Jurkat, Clone E6-1 (cell line): ENCODE measurements at regions not wholly inside any gene's neighbourhood (a gene's known extent, or its start where the extent isn't known, plus 50 kb on each side); places are given as distances from the start of the nearest gene placed in this dataset.
A peak's percentile ranks its signal among the peaks of the same experiment; 100 is the strongest.

Experiments used
- DNase-seq: peaks from one replicate; pipeline ENCODE4 v3.0.0-alpha.2; 2011; ENCODE audit warnings: low read depth, low spot score
- H3K4me3 ChIP-seq: 2 replicates; pipeline ENCODE4 v1.5.1; 2011; ENCODE audit warnings: mild to moderate bottlenecking, low read length, control low read depth, moderate library complexity

DNA sequence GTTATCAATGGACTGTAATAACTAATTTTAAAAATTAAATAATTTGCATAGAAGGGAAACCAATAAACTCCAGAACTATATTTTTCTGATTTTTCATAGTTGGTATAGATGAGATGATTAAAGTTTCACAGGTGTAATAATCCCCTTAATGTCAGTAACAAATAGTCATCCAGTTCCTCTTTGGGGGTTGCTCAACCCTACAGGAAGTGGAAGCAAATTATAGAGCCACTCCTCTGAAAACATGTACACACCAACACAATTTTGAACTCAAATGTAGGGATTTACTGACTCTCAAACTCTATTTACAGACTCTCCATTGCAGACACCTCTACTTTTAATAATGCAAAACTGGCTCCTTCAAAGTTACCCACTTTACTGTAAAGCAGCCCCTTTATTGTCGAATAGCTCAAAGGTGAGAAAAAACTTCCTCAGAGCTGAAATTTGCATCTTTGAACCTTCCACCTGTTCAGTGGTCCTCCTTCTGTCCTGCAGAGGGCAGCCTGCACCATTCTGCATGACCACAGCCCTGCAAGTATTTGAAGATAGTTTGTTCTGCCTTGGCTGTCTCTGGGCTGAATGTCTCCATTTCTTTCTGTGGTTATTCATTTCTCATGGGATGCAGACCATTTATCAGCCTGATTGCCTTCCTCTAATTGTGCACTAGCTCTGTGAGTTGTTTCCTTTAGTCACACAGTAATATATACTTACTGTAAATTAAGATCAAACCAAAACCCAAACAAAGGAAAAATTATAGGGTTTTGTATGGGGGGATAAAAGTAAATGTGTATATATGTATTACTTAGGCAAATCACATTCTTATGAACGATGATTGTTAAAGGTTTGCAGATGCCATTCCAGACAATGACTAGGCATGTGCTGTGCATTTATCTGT lies 383.2 kb upstream of the SGCD start:
- peak; percentile 19 for DNase-seq
- H3K4me3 ChIP-seq, result no peak overlapping the region

DNA sequence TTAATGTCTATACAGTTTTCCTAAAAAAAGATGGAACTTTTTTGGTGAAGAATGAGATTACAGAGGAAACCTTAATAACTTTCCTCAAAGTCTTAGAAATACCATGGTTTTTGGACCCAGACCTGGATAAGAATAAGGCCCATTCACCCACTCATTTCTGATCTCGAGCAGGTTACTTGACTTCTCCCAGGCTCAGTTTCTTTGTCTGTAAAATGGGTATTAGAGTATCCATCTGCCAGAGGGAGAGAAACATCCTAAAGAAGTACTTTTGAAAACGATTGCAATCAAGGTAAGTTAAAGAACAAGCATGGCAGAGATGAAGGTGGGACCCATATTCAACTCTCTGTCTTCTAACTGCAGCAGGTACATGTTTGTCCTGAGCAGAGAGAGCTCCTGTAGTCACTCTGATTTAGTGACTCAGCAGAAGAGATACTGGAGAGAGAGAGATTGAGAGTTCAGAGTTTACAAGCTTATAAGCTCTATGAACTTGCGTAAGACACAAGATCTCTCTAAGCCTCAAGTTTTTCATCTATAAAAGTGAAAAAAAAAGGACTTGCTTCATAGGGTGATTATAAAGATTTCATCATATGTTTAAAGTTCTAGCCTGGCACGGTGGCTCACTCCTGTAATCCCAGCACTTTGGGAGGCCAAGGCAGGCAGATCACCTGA lies 379.4 kb upstream of the SGCD start:
- DNase-seq, result no peak
- no peak overlapping the region for H3K4me3 ChIP-seq

DNA sequence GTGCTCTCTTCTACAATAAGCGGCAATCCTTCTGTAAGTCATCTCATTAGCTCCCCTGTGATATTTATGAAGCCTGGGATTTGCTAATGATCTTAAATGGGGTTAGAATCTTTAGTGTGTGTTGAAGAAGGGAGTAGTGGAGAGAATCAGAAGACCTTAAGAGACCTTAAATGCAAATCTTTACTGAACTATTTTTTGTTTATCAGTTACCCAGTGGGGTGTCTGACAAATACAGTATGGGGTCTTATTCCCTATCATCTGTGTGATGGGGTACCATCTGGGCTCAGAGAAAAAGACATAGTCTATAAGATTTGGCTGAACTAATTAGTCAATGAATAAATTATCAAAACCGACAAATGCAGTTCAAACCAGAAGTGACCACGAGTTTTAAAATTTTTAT lies 378.4 kb upstream of the SGCD start:
- DNase-seq, result no peak
- H3K4me3 ChIP-seq, result no peak overlapping the region

DNA sequence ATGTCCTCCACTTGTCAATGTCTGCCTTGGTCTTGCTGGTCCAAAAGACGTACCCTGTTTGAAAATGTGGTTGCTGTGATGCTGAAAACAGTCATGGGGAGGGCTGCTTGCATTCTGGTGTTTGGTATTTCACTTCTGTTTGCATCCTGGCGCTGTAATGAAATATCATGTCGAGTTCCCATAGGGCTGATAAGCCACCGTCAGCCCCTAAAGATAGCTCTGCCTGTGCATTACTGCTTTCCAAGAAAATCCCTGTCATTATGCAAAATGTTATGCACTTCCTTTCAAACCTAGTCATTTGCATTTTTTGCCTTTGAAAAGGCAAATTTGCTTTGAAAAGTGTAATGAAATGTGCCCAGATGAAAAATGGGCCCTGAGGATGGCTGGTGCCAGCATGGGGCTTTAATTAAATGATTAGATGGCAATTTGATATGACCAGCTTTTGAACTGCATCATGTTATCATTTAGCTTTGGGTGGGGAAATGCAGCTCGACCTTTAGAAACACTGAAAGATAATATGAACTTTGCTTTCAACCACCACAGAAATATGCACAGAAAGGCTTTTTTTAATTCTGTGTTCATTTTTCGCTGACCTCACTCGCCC lies 374.4 kb upstream of the SGCD start:
- DNase-seq, result no peak
- no peak overlapping the region for H3K4me3 ChIP-seq

DNA sequence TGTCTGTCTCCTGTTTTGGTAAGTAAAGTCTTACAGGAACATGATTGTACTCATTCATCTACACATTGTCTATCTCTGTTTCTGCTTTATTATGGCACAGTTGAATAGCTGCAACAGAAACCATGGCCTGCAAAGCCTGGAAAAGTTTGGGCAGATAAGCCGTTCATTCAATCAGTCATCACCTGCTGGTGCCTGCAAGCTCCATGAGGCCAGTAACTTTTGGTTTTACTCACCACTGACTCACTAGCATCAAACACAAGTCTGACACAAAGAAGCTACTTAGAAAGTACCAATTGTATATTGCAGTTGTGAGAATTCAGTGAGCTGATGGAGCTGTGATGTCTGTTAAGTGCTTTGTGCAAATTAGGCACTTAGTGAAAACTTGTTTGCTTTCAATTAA lies 373.6 kb upstream of the SGCD start:
- DNase-seq, result no peak
- no peak overlapping the region for H3K4me3 ChIP-seq

DNA sequence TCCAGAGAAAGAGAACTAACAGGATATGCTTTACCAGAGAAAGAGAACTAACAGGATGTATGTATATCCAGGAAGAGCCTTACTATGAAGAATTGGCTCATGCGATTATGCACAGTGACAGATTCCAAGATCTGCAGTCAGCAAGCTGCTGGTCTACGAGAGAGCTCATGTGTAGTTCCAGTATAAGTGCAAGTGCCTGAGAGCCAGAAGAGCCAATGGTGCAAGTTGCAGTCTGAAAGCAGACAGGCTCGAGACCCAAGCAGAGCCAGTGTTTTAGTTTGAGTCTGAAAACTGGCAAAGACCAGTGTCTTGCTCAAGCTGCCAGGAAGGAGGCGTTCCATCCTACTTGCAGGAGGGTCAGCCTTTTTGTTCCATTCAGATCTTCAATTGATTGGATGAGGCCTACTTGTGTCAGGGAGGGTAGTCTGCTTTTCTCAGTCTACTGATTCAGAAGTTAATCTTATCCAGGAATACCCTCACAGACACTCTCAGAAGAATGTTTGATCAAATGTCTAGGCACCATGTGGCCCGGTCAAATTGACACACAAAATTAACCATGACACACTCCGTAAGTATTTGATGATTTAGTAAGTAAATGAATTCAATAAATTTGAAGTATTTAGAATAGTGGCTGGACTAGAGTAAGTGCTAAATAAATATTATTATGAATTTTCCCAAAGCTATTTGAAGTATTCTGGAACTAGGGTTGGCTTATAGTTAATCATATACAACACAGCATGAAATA lies 372.1 kb upstream of the SGCD start:
- H3K4me3 ChIP-seq, result no peak overlapping the region
- no peak for DNase-seq

DNA sequence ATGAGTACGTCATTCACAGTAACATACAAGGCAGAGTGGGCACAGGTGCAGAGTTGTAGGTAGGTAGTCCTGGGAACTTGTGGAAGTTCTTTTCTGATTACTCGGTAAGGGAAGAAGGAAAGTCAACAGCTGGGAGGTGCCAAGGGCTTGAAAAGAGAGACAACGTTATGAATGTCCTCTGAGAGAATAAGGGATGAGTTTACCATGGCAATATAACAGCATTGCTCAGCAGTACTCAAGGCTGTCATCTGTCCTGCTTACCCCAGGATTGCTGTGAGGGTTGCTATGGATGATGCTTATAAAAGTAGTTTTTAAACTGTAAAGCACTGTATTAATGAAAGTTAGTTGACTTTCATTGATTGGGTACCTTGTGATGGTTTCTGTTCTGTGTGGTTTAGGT lies 369.1 kb upstream of the SGCD start:
- DNase-seq, result no peak

DNA sequence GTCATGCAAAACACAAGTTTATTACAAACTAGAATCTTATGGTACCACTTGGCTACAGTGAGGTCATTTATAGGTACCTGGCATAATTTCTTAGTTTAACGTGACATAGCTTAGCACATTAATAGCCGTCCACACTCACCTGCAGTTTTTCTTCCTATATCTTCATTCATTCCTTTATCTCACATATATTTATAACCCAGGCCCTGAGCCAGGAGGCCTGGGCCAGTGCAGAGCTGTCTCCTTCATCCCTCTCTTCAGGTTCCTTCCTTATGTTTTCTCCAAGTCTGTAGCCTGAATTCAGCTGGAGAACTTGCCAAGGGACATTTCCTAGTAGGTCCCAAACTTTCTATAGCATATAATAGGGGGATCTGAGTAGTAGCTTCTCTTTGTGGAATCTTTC lies 367.9 kb upstream of the SGCD start:
- H3K4me3 ChIP-seq, result no peak overlapping the region

More for the DNA sequence above, 369.1 kb upstream of the SGCD start:
- H3K4me3 ChIP-seq, result no peak overlapping the region

DNA sequence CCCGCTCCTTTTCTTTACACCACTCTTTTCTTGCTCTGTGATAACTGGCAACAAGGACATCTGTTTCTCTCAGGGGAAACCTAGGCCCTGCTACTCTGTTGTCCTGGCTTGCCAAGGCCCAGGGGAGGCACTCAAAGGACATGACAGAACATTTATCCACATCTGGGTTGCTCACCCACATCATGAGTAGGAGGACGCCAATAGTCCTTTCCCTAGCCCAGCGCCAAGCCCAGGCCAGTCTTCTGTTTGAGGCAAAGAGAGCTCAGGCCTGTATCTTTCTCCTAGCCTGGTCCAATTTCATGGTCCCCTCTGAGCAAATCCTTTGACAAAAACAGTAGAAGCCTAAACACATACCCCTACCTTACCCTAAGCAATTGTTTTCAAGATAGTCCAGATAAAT lies 366.8 kb upstream of the SGCD start:
- H3K4me3 ChIP-seq, result no peak overlapping the region
- no peak for DNase-seq

More for the DNA sequence above, 367.9 kb upstream of the SGCD start:
- no peak for DNase-seq

DNA sequence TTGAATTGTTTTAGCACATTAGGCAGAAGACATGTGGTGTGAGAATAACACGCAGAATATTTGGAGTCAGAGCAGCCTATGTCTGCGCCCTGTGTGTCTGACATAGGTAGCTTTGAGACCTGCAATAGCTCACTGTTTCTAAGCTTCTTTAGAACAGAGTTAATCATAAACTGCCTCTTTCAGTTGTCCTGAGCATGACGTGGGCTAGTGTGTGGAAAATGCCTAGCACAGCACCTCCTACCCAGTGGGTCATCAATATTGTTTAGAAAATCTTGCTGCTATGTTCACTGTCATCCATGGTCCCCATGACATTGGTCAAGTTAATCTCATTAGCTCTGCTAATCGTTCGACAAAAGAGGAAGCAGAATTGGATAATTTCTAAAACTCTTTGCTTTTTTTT lies 357.4 kb upstream of the SGCD start:
- H3K4me3 ChIP-seq, result no peak overlapping the region
- no peak for DNase-seq

DNA sequence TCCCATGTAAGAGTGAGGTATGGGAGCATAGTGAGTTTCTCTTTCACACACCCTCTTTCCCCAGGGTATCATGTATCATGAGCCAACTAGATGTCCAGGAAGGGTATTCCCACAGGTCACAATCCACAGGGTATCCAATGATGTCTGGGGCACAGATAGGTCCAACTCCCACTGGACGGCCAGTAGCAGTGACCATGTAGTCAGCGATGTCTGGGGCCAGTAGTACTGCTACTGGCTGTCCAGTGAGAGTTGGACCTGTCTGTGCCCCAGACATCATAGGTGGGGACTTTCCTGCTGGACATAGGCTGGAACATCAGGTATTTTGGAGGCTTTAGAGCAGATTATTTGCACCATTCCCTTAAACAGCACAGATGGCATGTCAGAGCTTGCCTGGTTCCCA lies 352.6 kb upstream of the SGCD start:
- no peak overlapping the region for H3K4me3 ChIP-seq
- no peak for DNase-seq

DNA sequence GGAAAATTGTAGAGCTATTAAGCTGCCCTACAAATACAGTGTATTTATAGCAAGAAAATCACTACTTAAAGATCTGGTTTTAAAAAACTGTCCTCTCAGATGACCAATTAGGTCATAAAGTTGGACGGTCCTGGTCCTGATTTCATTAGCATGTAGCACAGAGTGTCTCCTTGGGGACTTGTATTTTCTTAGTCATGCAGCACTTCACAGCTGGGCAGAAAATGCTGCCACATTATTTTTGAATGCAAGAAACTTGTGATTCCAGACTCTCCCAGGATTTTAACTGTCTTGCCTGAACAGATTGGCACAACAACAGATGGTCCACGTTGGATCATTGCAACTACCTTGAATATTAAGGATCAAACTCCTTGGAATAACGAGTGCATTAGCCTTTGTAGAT lies 348.1 kb upstream of the SGCD start:
- DNase-seq, result no peak

DNA sequence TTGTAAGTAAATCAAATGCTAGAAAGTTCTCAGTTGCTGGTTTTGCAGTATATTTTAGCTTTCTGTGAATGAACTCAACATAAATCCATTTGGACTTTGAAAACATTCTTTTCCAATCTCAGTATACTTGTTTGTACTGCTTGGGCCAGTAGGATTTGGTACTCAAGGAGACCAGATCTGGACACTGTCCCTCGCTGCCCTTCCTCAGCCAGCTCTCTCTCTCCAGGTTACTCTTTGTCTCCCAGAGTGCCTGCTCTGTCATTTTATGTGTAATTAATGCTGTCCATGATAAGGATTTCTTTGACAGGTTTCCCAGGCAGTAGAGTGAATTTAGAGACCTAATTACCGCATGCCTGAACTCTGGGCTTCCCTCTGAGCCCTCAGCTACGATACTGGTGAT lies 344.6 kb upstream of the SGCD start:
- DNase-seq, result no peak
- no peak overlapping the region for H3K4me3 ChIP-seq

More for the DNA sequence above, 348.1 kb upstream of the SGCD start:
- H3K4me3 ChIP-seq, result no peak overlapping the region

DNA sequence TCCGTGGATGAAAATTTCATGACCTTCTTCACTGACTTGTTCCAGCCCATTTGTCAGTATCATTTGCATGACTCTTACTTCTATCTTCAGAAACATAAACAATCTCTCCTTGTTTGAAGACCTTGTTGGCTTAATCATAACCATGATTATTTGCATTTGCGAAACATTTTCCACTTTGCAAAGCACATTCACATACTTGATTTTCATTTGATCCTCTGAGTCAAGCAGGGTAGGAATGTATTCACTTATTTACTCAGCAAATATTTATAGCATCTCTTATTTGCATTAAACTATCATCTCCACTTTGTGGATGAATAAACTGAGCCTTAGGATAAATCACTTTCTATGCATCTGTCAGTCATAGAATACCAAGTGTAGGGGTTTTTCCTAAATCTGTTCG lies 343.0 kb upstream of the SGCD start:
- DNase-seq, result no peak
- H3K4me3 ChIP-seq, result no peak overlapping the region

DNA sequence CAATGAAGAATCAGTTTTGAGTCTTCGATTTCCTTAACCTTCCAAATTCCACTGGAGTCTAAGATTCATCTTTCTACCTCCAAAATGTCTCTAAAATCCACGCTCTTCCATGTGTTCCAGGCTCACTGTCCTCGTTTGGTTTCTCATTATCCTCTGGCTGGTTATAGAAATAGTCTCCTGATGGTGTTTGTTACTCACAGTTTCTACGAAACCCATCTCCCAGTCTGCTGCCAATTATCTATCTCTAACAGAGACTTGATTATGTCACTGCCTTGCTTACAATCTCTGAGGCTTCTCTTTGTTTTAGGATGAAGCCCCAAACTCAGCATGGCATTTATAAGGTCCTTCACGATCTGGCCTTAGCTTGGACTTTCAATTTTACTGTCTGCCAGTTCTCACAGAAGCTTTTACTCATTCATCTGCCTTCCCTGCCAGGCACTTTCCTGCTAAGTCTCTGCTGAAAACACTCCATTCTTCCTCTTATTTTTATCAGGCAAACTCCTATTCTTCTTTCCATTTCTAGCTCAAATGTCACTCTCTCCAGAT lies 339.6 kb upstream of the SGCD start:
- DNase-seq, result no peak
- H3K4me3 ChIP-seq, result no peak overlapping the region

DNA sequence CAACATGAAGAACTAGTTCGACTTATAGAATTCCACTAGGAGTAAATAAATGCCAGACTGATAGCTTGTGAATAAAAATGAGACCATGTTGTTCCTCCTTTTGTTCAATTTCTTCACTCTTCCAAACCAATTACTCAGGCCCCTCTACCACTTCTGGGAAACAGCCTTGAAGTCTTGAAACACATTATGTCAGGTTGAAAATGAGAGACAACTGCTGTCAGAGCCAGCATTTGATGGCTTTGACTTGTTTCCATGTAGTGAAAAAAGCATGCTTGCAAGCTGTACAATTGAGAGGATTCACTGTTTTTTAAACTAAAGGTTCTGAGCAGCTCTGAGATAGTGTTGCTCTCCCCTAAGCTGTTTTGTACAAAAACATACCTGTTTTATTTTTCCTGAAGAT lies 337.1 kb upstream of the SGCD start:
- H3K4me3 ChIP-seq, result no peak overlapping the region
- DNase-seq, result no peak

DNA sequence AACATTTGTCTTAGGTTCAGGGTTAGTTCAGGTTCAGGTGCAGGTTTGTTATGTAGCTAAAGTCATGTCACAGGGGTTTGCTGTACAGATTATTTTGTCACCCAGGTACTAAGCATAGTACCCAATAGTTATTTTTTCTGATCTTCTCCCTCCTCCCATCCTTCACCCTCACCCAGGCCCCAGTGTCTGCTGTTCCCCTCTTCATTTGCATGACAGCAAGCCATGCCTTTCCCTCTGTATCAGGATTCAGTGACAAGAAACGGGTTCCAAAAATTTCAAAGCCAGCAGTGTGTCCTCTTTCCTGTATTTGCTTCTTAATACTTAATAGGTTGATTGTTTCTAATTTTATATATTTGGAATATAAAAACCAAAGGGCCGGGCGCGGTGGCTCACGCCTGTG lies 330.8 kb upstream of the SGCD start:
- H3K4me3 ChIP-seq, result no peak overlapping the region

DNA sequence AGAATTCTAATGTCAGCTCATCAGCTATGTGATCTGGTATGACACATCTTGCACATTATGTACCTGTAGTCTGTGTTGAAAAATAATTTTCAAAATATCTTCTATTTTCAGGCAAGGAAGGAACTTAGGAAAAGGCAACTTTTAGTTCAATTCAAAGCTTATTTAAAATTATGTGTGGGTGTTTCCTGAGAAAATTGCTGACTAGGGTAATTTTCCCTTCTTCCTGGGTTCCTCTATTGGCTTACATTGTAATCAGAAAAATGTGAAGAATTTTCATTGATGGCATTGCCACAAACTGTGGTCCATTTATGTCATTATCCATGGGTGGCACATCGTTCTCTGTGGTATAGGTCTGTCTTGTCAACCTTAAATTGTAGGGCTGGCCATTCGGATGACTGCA lies 328.7 kb upstream of the SGCD start:
- no peak overlapping the region for H3K4me3 ChIP-seq
- no peak for DNase-seq

More for the DNA sequence above, 330.8 kb upstream of the SGCD start:
- no peak for DNase-seq

DNA sequence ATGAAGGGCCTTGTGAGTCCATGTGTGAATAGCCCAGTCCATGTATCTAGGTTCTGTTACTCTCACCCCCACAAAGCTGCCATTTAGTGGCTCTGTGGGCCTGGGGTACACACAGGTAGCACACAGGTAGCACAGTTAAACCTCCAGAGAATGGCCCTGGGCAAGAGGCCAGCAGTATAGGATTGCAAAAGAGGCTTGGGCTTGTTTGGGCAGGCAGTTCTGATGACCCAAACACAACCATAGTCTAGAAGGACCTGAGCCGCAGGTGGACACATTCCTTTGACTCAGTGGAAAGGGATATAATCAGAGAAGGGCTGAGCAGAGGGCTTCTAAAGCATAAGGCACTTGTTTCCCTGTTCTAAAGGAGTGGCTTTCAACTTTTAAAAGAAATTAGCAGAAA lies 326.8 kb upstream of the SGCD start:
- no peak for DNase-seq
- H3K4me3 ChIP-seq, result no peak overlapping the region
